Hepatocyte (in vitro differentiated cells): ENCODE measurements at regions not wholly inside any gene's neighbourhood (a gene's known extent, or its start where the extent isn't known, plus 50 kb on each side); places are given as distances from the start of the nearest gene placed in this dataset.

Experiments used
- DNase-seq: peaks from one replicate; pipeline ENCODE4 v3.0.0-alpha.2; 2016; ENCODE audit warnings: low spot score
- H2AFZ ChIP-seq: fragments of 200-600 bp; sonication (generic); 2 replicates; pipeline ENCODE4 v1.6.0; 2016; ENCODE audit warnings: antibody characterized with exemption, mild to moderate bottlenecking
- H3K27ac ChIP-seq: fragments of 200-600 bp; sonication (generic); 2 replicates; pipeline ENCODE4 v1.5.1; 2016; ENCODE audit warnings: mild to moderate bottlenecking
- H3K27me3 ChIP-seq: fragments of 200-600 bp; sonication (generic); 2 replicates; pipeline ENCODE4 v1.6.1; 2016
- H3K36me3 ChIP-seq: fragments of 200-600 bp; sonication (generic); replicated peaks from 2 replicates; pipeline ENCODE4 v1.5.1; 2016; ENCODE audit warnings: low read depth; ENCODE audit not compliant: insufficient read depth
- H3K4me1 ChIP-seq: fragments of 200-600 bp; sonication (generic); 2 replicates; pipeline ENCODE4 v1.5.1; 2016; ENCODE audit warnings: mild to moderate bottlenecking, moderate library complexity; ENCODE audit not compliant: insufficient read depth
- H3K4me2 ChIP-seq: fragments of 200-600 bp; sonication (generic); 2 replicates; pipeline ENCODE4 v1.6.0; 2016
- H3K4me3 ChIP-seq: fragments of 200-600 bp; sonication (generic); 2 replicates; pipeline ENCODE4 v1.5.1; 2016; ENCODE audit warnings: mild to moderate bottlenecking
- H3K79me2 ChIP-seq: fragments of 200-600 bp; sonication (generic); 2 replicates; pipeline ENCODE4 v1.6.0; 2017; ENCODE audit warnings: mild to moderate bottlenecking
- H3K9me2 ChIP-seq: fragments of 200-600 bp; sonication (generic); replicated peaks from 2 replicates; pipeline ENCODE4 v1.6.0; 2017; ENCODE audit warnings: mild to moderate bottlenecking; ENCODE audit not compliant: insufficient read depth
- H3K9me3 ChIP-seq: fragments of 200-600 bp; sonication (generic); 2 replicates; pipeline ENCODE4 v1.5.1; 2016; ENCODE audit warnings: low read depth, mild to moderate bottlenecking
- H4K20me1 ChIP-seq: fragments of 200-600 bp; sonication (generic); 2 replicates; pipeline ENCODE4 v1.6.0; 2016; ENCODE audit warnings: mild to moderate bottlenecking; ENCODE audit not compliant: insufficient read depth, poor library complexity, severe bottlenecking
- CTCF ChIP-seq: fragments of 200-600 bp; sonication (generic); IDR thresholded peaks from 2 replicates; pipeline ENCODE4 v1.5.1; 2016; ENCODE audit warnings: antibody characterized with exemption, mild to moderate bottlenecking; ENCODE audit not compliant: poor library complexity
- EZH2 ChIP-seq: fragments of 200-600 bp; sonication (generic); IDR thresholded peaks from 2 replicates; pipeline ENCODE4 v1.6.1; 2016; ENCODE audit warnings: antibody characterized with exemption, mild to moderate bottlenecking, borderline replicate concordance
- EZH2phosphoT487 ChIP-seq: fragments of 200-600 bp; sonication (generic); IDR thresholded peaks from one replicate; pipeline ENCODE4 v1.6.1; 2018; ENCODE audit warnings: antibody characterized with exemption, mild to moderate bottlenecking, low read depth, moderate library complexity; ENCODE audit not compliant: unreplicated experiment, severe bottlenecking
- WGBS: methylation state at CpG from one replicate; pipeline ENCODE4 v1.1.6; 2016; ENCODE audit warnings: low lambda C conversion rate; ENCODE audit errors: missing lambda C conversion rate; 5-methylcytosine and 5-hydroxymethylcytosine counted together

- WGBS, result 88% methylated on average over 2 of the region's 2 CpGs
- no peak overlapping the region for H3K4me3 ChIP-seq
- no peaks in the 10 kb centered on the region for H3K9me3 ChIP-seq
- H3K9me2 ChIP-seq, result no peaks in the 10 kb centered on the region
- no peaks in the 10 kb centered on the region for H3K27me3 ChIP-seq
- H3K79me2 ChIP-seq, result no peaks in the 10 kb centered on the region
- no peak overlapping the region for H3K27ac ChIP-seq
- no peak overlapping the region for H3K4me2 ChIP-seq
- no peaks in the 10 kb centered on the region for H4K20me1 ChIP-seq
- no peaks in the 10 kb centered on the region for H3K4me1 ChIP-seq
- no peak overlapping the region for H2AFZ ChIP-seq
- no peak for TF ChIP-seq EZH2
- no peak for TF ChIP-seq CTCF
- TF ChIP-seq EZH2phosphoT487, result no peak
- DNase-seq, result no peak
- H3K36me3 ChIP-seq, result no peaks in the 10 kb centered on the region
Observed at GRCh38 chr1:113247355-113247754, 143.0 kb upstream of the MAGI3 start.

- WGBS, result 92% methylated on average over 3 of the region's 3 CpGs
Observed at GRCh38 chr1:113247782-113248181, 142.5 kb upstream of the MAGI3 start.

GRCh38 chr1:113248494-113248893 is 141.8 kb upstream of the MAGI3 start:
- WGBS, result 85% methylated on average over 5 of the region's 5 CpGs
- Histone ChIP-seq H3K9me3 (no peaks in the 10 kb centered on the region), H4K20me1 (no peaks in the 10 kb centered on the region), H3K79me2 (no peaks in the 10 kb centered on the region), H3K4me2 (no peak overlapping the region), H3K4me3 (no peak overlapping the region), H3K27ac (no peak overlapping the region), H3K27me3 (no peaks in the 10 kb centered on the region), H2AFZ (no peak overlapping the region), H3K4me1 (no peaks in the 10 kb centered on the region), H3K36me3 (no peaks in the 10 kb centered on the region), H3K9me2 (no peaks in the 10 kb centered on the region)
- DNase-seq, result no peak
- TF ChIP-seq EZH2, result no peak
- TF ChIP-seq CTCF, result no peak
- TF ChIP-seq EZH2phosphoT487, result no peak

More at GRCh38 chr1:113247782-113248181, 142.5 kb upstream of the MAGI3 start:
- DNase-seq, result no peak
- Histone ChIP-seq H3K4me1 (no peaks in the 10 kb centered on the region), H3K4me2 (no peak overlapping the region), H3K9me2 (no peaks in the 10 kb centered on the region), H4K20me1 (no peaks in the 10 kb centered on the region), H3K4me3 (no peak overlapping the region), H2AFZ (no peak overlapping the region), H3K79me2 (no peaks in the 10 kb centered on the region), H3K9me3 (no peaks in the 10 kb centered on the region), H3K27ac (no peak overlapping the region), H3K36me3 (no peaks in the 10 kb centered on the region), H3K27me3 (no peaks in the 10 kb centered on the region)
- TF ChIP-seq CTCF (no peak), EZH2phosphoT487 (no peak), EZH2 (no peak)

GRCh38 chr1:113250161-113250560 is 140.2 kb upstream of the MAGI3 start:
- H3K4me3 ChIP-seq, result no peak overlapping the region
- WGBS, result 92% methylated on average over 6 of the region's 6 CpGs
- no peak overlapping the region for H3K27ac ChIP-seq
- TF ChIP-seq EZH2phosphoT487 (no peak), EZH2 (no peak), CTCF (no peak)
- no peak for DNase-seq
- no peak overlapping the region for H2AFZ ChIP-seq
- H4K20me1 ChIP-seq, result no peaks in the 10 kb centered on the region
- no peaks in the 10 kb centered on the region for H3K9me2 ChIP-seq
- H3K9me3 ChIP-seq, result no peaks in the 10 kb centered on the region
- H3K4me1 ChIP-seq, result peaks cover 6% of the 10 kb centered on the region
- H3K27me3 ChIP-seq, result no peaks in the 10 kb centered on the region
- no peaks in the 10 kb centered on the region for H3K36me3 ChIP-seq
- no peak overlapping the region for H3K4me2 ChIP-seq
- no peaks in the 10 kb centered on the region for H3K79me2 ChIP-seq
